B cell (primary cell): ENCODE measurements at regions not wholly inside any gene's neighbourhood (a gene's known extent, or its start where the extent isn't known, plus 50 kb on each side); places are given as distances from the start of the nearest gene placed in this dataset.

Source experiments
- ATAC-seq: fragments of 200-7000 bp; cut with Tn5 transposase; one replicate; pipeline ENCODE4 v1.10.0; 2021; ENCODE audit warnings: low read depth, mild to moderate bottlenecking, moderate number of reproducible peaks, moderate library complexity
- CTCF ChIA-PET: fragments of 350-600 bp; sonication (Branson Sonifier 250); formaldehyde crosslinking; loops from one replicate; lab custom pipeline; 2021; ENCODE audit warnings: antibody characterized with exemption, inconsistent platforms; lab: Charles Lee
- POLR2A ChIA-PET: fragments of 350-600 bp; sonication (Branson Sonifier 250); formaldehyde crosslinking; loops from one replicate; lab custom pipeline; 2021; ENCODE audit warnings: antibody characterized with exemption; lab: Charles Lee
- DNase-seq: peaks from one replicate; pipeline ENCODE4 v3.0.0; 2013
- H2AFZ ChIP-seq: 2 replicates; pipeline ENCODE4 v1.6.1; 2012; ENCODE audit warnings: mild to moderate bottlenecking, low read depth, low read length; ENCODE audit not compliant: insufficient read depth, poor library complexity, severe bottlenecking
- H3K27ac ChIP-seq, 2 donors: 1 replicate in 1 of 2; 2 replicates in 1 of 2; pipeline ENCODE4 v1.5.1; 2012 to 2013; ENCODE audit warnings: low read length in 2 of 2, mild to moderate bottlenecking in 2 of 2, moderate library complexity in 1 of 2
- H3K27me3 ChIP-seq, 4 experiments: fragments of 200-600 bp in 1 of 4; sonication (generic) in 1 of 4; replicated peaks in 1 of 4; 1 replicate in 2 of 4; 2 replicates in 2 of 4; pipeline versions ENCODE4 v1.6.1 to v1.7.0; 2013 to 2016; ENCODE audit warnings: low read length in 3 of 4, mild to moderate bottlenecking in 2 of 4, mixed read lengths in 1 of 4, moderate library complexity in 1 of 4; ENCODE audit not compliant: insufficient read depth in 4 of 4, control insufficient read depth in 3 of 4; ENCODE audit errors: control extremely low read depth in 1 of 4
- H3K36me3 ChIP-seq, 2 experiments: replicated peaks in 1 of 2; 1 replicate in 1 of 2; 2 replicates in 1 of 2; pipeline versions ENCODE4 v1.6.1 to v1.7.1; 2013; ENCODE audit warnings: low read length in 1 of 2; ENCODE audit not compliant: insufficient read depth in 2 of 2, control insufficient read depth in 1 of 2; ENCODE audit errors: control extremely low read depth in 1 of 2, extremely low read depth in 1 of 2
- H3K4me1 ChIP-seq, 2 donors: fragments of 200-600 bp in 1 of 2; sonication (generic) in 1 of 2; 1 replicate in 1 of 2; 2 replicates in 1 of 2; pipeline versions ENCODE4 v1.5.1 to v1.6.1; 2013 to 2017; ENCODE audit warnings: low read length in 2 of 2; ENCODE audit not compliant: control insufficient read depth in 2 of 2, insufficient read depth in 2 of 2
- H3K4me2 ChIP-seq: replicated peaks from 2 replicates; pipeline ENCODE3; 2012; ENCODE audit warnings: mild to moderate bottlenecking, low read depth, low read length; ENCODE audit not compliant: poor library complexity, severe bottlenecking
- H3K4me3 ChIP-seq, 5 experiments: fragments of 200-600 bp in 1 of 5; sonication (generic) in 1 of 5; 1 replicate in 3 of 5; 2 replicates in 2 of 5; pipeline versions ENCODE4 v1.5.1 to v1.7.0; 2011 to 2016; ENCODE audit warnings: low read length in 4 of 5, mild to moderate bottlenecking in 4 of 5, low read depth in 2 of 5, control low read depth in 1 of 5, moderate library complexity in 1 of 5; ENCODE audit not compliant: insufficient read depth in 1 of 5; ENCODE audit errors: control extremely low read depth in 1 of 5, extremely low read depth in 1 of 5
- H3K79me2 ChIP-seq: fragments of 200-600 bp; sonication (generic); one replicate; pipeline ENCODE4 v1.6.0; 2016; ENCODE audit warnings: low read length; ENCODE audit not compliant: control insufficient read depth, insufficient read depth
- H3K9ac ChIP-seq: fragments of 200-600 bp; sonication (generic); 2 replicates; pipeline ENCODE4 v1.6.1; 2017; ENCODE audit warnings: mild to moderate bottlenecking, low read length, moderate library complexity
- H3K9me3 ChIP-seq, 3 donors: one replicate each; pipeline versions ENCODE4 v1.6.1 to v1.7.1; 2013; ENCODE audit warnings: low read length in 2 of 3; ENCODE audit not compliant: control insufficient read depth in 2 of 3, insufficient read depth in 1 of 3; ENCODE audit errors: control extremely low read depth in 1 of 3
- H4K20me1 ChIP-seq: 2 replicates; pipeline ENCODE4 v1.6.0; 2012; ENCODE audit warnings: mild to moderate bottlenecking, low read length; ENCODE audit not compliant: insufficient read depth, control insufficient read depth, poor library complexity, severe bottlenecking
- H3K27ac Mint-ChIP-seq: one replicate; pipeline ENCODE4 v1.8.0; 2021; ENCODE audit warnings: mixed read lengths
- H3K27me3 Mint-ChIP-seq: one replicate; pipeline ENCODE4 v1.8.0; 2021; ENCODE audit warnings: mixed read lengths
- H3K4me1 Mint-ChIP-seq: one replicate; pipeline ENCODE4 v1.8.0; 2021; ENCODE audit warnings: mixed read lengths
- H3K4me3 Mint-ChIP-seq: one replicate; pipeline ENCODE4 v1.8.0; 2021; ENCODE audit warnings: mixed read lengths
- H3K9me3 Mint-ChIP-seq: one replicate; pipeline ENCODE4 v1.8.0; 2022; ENCODE audit warnings: mixed read lengths; ENCODE audit not compliant: insufficient read depth
- EZH2 ChIP-seq: IDR thresholded peaks from 2 replicates; pipeline ENCODE4 v1.6.1; 2012; ENCODE audit warnings: borderline replicate concordance, low read depth, mild to moderate bottlenecking, moderate library complexity, low read length; ENCODE audit not compliant: insufficient read depth, poor library complexity, severe bottlenecking
- WGBS: methylation state at CpG from one replicate; pipeline ENCODE4 v1.1.5; 2013; ENCODE audit warnings: missing lambda C conversion rate; ENCODE audit not compliant: insufficient coverage; 5-methylcytosine and 5-hydroxymethylcytosine counted together
- intact Hi-C: fragments of 100-400 bp; cut with micrococcal nuclease; formaldehyde crosslinking; loops from one replicate; pipeline ENCODE4 v1.10.0; 2022
- TF ChIP-seq, protein P1 (sequence below): fragments of 200-600 bp; IDR thresholded peaks from one replicate; pipeline ENCODE4 v1.8.0; 2022; ENCODE audit warnings: antibody characterized with exemption, mild to moderate bottlenecking

DNA sequence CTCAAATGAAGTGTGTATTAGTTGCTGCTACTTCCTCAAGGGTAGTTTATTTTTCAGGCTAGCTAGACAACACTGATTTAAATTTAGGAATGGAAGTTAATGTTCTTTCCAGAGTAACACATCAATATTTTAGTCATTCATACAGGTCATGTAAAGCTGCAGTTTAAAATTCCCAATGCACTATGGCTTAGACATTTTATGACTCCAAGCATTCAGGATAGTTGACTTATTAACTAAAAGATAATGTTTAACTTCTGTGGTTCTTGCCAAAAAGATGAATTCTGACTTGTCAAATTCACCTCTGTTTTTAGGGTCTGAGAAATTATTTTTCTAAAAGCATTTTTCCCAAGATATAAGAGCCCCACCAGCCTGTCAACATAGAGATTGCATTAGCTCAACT lies 131.9 kb downstream of the TFPI2 start:
- H3K36me3 ChIP-seq: no peaks in the 10 kb centered on the region
- no peaks in the 10 kb centered on the region for H3K27me3 ChIP-seq
- Mint-ChIP-seq H3K4me3 (no peak overlapping the region), H3K27me3 (peaks cover 7% of the 10 kb centered on the region), H3K27ac (no peak overlapping the region), H3K9me3 (no peaks in the 10 kb centered on the region), H3K4me1 (no peaks in the 10 kb centered on the region)
- ChIA-PET POLR2A (no interaction called here), CTCF (no interaction called here)
- H2AFZ ChIP-seq: no peak overlapping the region
- TF ChIP-seq, protein P1, sequence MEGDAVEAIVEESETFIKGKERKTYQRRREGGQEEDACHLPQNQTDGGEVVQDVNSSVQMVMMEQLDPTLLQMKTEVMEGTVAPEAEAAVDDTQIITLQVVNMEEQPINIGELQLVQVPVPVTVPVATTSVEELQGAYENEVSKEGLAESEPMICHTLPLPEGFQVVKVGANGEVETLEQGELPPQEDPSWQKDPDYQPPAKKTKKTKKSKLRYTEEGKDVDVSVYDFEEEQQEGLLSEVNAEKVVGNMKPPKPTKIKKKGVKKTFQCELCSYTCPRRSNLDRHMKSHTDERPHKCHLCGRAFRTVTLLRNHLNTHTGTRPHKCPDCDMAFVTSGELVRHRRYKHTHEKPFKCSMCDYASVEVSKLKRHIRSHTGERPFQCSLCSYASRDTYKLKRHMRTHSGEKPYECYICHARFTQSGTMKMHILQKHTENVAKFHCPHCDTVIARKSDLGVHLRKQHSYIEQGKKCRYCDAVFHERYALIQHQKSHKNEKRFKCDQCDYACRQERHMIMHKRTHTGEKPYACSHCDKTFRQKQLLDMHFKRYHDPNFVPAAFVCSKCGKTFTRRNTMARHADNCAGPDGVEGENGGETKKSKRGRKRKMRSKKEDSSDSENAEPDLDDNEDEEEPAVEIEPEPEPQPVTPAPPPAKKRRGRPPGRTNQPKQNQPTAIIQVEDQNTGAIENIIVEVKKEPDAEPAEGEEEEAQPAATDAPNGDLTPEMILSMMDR: no peak
- no peak for TF ChIP-seq EZH2
- no peaks in the 10 kb centered on the region for H3K79me2 ChIP-seq
- no peaks in the 10 kb centered on the region for H4K20me1 ChIP-seq
- H3K9ac ChIP-seq: no peak overlapping the region
- H3K27ac ChIP-seq: no peak overlapping the region
- H3K4me3 ChIP-seq: no peak overlapping the region
- ATAC-seq (no peak), DNase-seq (no peak)
- no peak overlapping the region for H3K4me2 ChIP-seq
- no peaks in the 10 kb centered on the region for H3K9me3 ChIP-seq
- no peaks in the 10 kb centered on the region for H3K4me1 ChIP-seq
- intact Hi-C loops: no loop called here

DNA sequence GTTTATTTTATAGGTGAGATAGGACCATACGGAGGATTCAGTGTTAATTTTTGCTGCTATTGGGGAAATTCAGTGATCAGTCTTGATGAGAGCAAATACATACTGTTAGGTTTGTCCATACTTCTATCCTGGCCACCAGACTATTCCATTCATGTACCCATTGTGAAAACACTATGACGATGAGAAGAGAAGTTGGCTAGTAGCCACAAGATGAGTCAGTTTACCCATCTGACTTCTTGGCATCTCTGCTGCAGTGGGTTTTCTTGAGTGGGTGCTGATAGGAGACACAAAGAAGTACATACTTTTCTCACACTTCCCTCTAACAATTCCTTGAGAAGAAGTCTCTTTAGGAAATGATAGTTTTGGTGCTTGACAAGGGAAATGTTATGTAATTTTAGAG lies 133.1 kb downstream of the TFPI2 start:
- Histone ChIP-seq H4K20me1 (no peaks in the 10 kb centered on the region), H3K4me3 (no peak overlapping the region), H3K9me3 (no peaks in the 10 kb centered on the region), H3K4me2 (no peak overlapping the region), H3K9ac (no peak overlapping the region), H3K27me3 (no peaks in the 10 kb centered on the region), H3K36me3 (no peaks in the 10 kb centered on the region), H3K4me1 (no peaks in the 10 kb centered on the region), H3K79me2 (no peaks in the 10 kb centered on the region), H3K27ac (no peak overlapping the region), H2AFZ (no peak overlapping the region)
- no peak for DNase-seq
- Mint-ChIP-seq H3K27ac (no peak overlapping the region), H3K9me3 (no peaks in the 10 kb centered on the region), H3K4me3 (no peak overlapping the region), H3K27me3 (peaks cover 4% of the 10 kb centered on the region), H3K4me1 (no peaks in the 10 kb centered on the region)
- CTCF ChIA-PET: no interaction called here
- intact Hi-C loops: no loop called here
- TF ChIP-seq, protein P1: no peak
- no peak for TF ChIP-seq EZH2
- ATAC-seq: no peak
- POLR2A ChIA-PET: no interaction called here
- no CpG with 5 or more reads among the region's 2 CpGs for WGBS
